NCI-H446 (cell line): ENCODE measurements at regions not wholly inside any gene's neighbourhood (a gene's known extent, or its start where the extent isn't known, plus 50 kb on each side); places are given as distances from the start of the nearest gene placed in this dataset.

ENCODE experiments used
- DNase-seq, 2 experiments: peaks; one replicate each; lab custom pipeline; 2025; lab: John Stamatoyannopoulos, UW

DNA sequence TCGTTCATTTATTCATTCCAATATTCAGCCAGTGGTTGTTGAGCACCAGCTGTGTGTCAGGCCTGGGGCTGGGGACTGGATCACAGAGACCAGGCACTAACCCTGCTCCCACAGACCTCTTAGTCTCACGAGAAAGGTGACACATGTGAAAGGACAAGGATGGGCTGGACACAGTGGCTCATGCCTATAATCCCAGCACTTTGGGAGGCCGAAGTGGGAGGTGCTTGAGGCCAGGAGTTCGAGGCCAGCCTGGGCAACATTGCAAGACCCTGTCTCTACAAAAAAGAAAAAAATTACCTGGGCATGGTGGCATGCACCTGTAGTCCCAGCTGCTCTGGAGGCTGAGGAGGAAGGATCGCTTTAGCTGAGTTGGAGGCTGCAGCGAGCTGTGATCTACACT is 105.9 kb upstream of the SDK1 start:
- DNase-seq = no peak

DNA sequence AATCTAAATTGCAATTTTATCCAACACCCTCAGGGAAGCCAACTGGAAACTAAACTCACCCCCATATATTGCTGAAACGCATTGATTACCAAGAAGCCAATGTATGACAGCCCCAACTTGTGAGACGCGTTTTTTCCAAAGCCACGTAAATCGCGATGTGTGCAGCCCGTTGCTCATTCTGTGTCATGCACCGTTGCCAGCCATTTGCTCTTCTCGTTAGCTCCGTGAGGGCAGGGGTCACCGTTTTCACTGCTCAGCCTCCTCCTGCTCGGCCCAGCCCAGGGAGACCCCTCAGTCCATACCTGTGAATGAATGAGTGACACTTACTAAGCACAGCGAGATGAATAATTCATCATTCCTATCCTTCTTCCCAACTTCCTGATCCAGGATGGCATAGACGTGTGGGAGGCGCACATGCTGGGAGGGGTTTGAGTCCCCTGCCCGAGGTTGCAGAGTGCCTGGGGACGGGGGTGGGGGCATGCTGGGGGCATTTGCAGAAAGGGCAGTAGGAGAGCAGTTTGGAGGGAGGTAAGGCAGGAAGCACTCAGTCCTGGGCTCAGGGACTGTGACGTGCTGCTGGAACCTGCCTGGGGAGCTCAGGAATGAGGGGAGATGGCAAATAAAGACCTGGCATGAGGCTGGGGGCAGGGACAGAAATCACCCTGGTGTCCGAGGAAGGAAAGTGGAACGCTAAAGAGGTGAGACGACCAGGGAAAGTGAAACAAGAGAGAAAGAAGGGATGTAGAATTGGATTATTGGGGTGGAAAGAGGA is 104.2 kb upstream of the SDK1 start:
- no peak for DNase-seq

DNA sequence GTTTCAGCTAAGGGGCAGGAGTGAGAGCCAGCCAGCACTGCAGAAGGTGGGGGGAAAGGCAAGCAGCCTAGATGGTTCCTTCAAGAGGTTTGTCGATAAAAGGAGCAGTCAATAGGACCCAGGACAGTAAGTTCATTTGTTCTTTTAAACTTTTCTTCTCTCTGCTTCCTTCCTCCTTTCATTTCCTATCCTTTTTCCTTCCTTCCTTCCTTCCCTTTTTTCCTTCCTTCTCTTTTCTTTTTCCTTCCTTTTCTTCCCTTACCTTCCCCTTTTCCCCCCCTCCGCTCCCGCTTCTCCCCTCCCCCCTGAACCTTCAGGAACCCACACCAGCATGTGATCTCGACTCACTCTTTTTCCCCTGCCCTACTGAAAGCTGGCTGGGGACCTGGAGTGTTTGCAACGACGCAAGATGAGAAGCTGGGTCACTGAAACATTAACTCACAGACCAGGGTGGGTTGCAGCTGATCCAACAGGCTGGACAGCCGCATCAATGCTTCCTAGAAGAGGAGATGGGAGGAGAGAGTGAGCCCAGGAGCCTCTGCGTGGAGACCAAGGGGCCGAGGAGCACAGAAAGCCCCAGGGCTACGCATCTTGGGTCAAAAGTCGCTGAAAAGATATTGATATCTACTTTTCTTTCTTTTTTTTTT is 103.4 kb upstream of the SDK1 start:
- DNase-seq = no peak

DNA sequence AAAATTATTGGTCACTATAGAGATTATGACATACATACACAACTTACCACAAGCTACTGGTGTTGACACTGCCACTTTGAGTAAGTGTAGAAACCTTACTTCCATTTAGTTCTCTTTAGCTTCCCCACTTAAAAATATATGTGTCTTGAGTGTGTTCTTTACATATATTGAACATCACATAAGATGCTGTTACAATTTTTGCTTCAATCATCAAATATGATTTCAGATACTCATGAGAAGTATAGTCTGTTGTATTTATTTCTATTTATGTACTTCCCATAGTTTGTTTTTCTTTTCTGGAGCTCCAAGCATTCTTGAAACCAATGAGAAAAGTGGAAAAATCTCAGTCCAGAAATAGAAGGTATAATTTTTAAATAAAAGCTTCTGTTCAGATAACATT is 102.7 kb upstream of the SDK1 start:
- DNase-seq = no peak

DNA sequence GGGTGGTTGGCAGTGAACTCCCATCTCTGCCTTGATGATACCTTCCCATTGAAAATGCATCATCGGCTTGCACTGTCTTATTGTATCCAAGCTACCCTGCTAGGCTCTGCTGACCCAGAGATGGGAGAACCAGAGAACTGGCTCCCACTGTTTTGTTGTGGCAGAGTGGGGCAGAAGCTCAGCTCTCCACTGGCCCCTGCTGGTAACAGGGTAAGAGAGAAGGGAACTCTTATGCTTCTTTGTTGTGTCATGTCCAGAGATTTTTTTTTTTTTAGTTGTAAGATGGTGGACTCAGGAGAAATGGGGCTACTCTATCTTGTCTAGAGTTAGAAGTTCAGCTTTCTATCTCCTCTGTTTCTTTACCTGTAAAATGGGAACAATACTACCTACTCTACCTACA is 100.5 kb upstream of the SDK1 start:
- DNase-seq = no peak

DNA sequence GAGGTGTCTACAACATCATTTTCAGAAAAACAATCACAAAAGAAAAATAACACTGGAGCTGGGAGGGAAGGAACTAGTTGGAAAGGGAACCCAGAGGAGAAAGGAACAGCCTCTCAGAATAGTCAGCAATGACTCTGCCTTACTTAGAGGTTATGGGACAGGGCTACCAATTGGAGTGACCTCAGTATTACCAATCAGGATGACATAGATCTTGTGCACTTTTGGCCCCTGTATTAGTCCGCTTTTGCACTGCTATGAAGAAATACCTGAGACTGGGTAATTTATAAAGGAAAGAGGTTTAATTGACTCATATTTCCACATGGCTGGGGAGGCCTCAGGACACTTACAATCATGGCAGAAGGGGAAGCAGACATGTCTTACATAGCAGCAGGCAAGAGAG is 99.7 kb upstream of the SDK1 start:
- DNase-seq = no peak

DNA sequence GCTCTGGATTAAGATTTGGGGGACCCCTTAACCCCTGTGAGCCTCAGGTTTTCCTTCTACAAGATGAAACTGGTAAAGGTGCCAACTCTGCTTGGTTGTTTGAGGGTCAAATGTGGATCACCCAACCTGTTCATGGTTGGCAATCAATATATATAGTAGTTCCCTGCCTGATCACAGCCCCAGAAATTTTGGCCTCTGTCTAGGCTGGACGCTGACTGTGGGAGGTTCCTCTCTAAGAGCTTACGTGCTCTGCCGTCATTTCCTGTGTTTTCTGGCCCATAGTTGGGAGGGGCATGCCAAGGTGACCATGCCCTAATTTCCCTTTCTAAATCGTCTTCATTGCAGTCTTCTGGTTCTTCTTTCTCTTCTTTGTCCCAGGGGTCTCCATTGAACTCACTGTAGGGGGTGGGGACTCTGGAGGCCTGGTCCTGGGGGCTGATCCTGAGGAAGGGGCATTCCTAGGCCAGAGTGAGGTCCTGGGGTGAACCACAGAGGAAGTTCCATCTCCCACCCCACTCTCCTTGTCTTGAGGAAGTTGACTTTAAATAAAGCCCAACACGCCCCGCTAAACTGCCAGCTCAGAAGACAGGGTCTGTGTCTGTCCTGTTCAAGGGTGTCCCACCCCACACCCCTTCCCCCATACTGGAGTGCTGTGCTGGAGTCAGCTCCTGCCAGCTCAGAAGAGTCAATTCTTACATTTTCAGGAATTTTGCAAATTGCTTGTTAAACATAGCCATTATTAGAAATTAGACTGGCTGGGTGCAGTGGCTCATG is 98.9 kb upstream of the SDK1 start:
- no peak for DNase-seq

DNA sequence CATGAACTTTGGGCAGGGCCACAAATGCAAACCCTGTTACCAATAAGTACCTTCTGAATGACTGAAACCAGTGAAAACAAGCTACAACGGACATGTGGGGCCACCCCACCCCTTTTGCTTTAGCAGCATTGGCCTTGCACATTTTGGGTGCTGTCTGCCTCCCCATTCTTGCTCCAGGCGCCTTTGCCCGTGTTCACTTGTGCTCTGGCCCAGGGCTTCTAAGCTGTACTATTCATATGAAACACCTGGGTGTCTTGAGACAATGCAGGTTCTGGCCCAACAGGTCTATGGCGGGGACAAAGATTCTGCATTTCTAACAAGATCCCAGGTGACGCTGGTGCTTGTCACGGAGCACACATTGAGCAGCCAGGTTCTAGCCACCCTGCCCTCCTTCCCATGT is 96.5 kb upstream of the SDK1 start:
- DNase-seq = no peak

DNA sequence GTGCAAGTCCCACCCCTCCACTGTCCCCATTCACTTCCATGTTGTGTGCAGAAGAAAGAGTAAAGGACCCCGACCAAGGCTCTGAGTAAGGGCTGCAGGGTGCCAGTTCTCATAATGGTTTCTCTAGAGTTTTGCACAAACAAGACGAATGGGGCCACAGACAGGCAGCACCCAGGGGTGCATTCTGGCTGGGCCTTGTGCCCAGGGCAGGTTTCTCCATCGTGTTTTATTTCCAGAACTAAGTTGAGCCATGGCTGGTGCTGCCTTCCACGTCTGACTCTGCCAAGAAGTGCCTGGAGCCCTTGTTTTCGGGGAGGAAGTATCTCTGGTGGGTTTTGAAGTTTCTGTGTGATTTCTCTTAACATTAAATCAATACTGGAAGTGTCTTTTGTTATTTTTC is 95.0 kb upstream of the SDK1 start:
- DNase-seq = no peak

DNA sequence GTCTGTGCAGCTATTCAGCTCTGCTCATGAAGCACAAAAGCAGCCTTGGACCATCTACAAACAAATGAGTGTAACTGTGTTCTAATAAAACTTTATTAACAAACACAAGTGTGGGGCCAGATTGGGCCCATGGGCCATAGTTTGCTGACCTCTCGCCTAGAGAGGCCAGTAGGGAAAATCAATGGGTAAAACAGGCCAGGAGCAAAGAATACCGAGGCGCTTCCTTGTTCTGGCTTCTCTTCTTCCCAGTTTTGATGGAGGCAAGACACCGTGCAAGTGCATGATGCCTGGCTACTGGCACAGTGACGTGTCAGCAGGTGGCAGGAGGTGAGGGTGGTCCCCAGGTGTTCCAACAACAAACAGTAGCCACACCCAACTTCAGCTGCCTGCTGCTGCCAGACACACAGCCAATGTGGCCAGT is 94.3 kb upstream of the SDK1 start:
- no peak for DNase-seq

DNA sequence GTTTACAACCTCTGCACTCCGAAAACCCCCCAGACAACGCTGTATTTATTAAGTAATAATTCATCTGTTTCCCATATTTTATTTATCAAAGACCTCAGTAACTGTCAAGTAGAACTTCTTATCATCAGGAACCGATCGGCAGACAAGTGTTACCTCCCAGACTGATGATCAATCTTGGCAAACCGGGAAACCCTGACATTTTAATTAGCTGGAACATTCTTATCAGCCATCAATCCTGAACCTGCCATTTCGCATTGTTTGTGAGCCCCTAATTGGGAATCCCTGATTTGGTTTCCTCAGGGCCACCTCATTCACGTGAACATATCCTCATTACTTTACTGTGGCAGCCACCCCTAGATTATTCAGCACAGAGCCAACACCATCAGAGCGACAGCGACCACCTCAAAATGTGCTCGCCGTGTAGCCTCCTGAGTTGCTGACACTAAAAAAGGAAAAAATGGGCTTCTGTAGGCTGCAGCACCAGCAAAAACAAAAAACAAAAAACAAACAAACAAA is 93.6 kb upstream of the SDK1 start:
- no peak for DNase-seq

DNA sequence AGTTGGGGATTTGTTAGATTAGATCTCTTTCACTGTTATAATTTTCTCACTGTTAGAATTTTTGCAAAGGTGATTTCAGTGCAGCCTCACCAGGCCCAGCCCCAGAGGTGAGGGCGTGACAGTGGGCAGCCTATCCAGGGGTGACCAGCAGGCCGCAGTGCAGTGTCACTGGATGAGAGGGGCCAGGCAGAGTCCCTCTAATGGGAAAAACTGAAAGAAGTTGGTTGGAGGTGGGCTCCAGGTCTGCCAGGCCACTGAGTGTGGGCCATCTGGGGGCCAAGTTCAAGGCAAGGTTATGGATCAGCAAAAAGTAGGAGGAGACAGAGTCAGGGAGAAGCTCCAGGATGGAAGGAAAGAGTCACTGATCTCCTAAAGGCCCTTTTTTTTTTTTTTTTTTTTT is 90.5 kb upstream of the SDK1 start:
- DNase-seq = no peak

DNA sequence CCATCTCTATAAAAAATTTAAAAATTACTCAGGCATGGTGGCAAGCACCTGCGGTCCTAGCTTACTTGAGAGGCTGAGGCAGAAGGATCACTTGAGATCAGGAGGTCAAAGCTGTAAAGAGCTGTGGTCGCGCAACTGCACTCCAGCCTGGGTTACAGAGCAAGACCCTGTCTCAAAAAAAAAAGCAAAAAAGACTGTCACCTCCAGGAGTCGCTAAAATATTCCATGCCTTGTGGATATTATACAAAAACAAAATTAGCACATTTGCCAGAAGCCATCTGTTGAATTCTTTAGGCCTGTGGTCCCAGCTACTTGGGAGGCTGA is 87.0 kb upstream of the SDK1 start:
- DNase-seq = no peak

DNA sequence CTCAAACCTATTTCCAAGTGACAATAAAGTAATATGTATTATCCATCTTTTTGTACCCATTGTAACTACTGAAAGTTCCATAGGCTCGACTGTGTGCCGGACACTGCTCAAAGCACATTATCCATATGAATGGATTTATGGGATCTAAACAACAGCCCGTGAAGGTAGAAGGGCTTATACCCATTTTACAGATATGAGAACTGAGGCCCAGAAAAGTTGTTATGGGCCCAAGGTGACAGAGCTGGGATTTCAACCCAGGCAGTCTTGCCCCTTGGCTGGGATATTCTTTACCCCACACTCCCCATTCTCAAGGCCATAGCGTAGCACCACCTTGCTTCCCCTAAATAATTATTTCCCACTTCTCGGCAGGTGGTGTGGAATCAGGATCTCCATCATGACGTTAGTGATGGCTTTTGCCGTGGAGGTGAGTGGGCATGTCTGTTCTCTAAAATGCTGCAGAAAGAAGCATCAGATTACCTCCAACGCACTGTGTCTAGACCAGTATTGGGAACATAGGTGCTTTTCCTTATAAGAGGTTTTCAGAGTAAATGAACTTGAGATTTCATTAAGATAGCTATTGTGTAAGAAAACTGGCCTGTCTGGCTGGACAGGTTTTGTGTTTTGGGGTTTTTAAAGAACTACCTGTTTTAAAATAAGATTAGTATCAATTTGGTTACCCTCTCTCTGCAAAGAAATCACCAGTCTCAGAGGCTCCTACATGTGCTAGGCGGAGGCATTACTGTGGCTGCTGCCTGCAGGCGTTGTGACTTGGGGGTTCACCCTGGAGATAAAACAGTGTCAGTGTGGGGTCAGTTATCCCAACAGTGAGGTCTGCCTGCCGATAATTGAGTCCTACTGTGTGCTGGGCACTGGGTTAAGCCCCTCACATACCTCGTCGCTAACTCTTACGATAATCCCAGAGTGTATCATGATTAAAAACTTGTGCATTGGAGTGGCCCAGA is 85.1 kb upstream of the SDK1 start:
- no peak for DNase-seq

DNA sequence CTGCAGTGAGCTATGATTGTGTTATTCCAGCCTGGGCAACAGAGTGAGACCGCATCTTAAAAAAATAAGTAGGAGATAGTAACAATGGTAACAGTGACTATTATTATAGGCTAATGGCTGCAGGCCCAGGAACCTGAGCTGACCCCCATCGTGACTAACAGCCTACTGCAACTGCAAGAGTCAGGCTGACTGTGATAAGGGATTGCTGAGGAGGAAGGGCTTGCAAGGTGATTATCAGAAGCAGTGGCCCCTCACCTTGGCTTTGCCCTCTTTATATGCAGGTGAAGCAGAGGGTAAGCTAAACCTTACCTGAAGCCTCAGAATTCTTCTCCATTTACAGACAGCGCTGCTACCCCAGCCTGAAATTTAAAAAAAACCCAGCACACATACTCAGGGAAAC is 83.9 kb upstream of the SDK1 start:
- DNase-seq = no peak

DNA sequence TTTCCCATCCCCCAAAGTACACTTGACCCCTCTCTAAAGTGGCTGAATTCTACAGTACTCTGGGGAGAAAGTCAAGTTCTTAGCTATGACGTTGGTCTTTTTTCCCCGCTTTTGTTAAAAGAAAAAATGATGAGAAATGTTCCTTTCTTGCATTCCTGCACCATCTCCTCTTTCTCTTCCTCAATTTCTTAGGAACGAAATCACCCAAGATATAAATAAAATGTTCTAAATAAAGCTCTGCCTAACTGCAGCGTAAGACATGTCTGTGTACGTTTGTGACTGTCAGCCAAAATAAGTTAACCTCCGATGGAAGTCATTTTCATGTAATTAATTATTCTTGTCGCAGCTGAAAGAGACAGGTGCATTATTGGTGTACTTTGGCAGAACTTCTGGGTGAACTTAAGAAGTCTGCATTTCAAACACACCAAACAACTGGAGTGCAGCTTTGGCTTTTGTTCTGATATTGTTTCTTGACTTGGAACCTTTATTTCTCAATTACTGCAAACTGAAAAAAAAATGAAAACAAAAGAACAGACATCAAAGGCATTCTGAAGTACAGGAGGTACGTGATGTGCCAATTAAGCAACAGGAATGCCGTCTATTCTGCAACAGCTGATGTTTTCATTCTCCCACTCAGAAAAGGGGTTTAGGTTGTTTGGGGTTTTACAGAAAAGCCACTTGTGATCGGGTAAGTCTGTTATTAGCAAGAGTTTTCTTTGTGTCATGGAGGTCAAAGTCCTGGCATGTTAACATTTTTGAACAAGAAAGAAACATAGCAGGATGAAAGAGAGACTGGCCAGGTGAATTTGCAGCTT is 82.4 kb upstream of the SDK1 start:
- no peak for DNase-seq

DNA sequence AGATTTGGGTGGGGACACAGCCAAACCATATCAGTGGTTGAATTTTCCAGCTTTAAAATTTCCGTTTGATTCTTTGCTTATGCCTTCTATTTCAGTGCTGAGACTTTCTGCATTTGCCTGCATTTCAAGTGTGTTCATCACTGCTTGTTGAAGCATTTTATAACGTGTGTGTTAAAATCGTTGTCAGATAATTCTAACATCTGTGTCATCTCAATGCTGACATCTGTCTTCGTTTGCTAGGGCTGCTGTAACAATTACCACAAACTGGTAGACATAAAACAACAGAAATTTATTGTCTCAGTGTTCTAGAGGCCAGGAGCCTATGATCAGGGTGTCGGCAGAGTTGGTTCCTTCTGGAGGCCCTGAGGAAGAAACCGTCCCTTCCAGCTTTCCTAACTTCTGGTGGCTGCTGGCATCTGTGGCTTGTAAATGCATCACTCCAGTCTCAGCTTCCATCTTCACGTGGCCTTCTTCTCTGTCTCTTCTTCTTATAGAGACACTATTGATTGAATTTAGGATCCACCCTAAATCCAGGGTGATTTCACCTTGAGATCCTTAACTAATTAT is 71.1 kb upstream of the SDK1 start:
- DNase-seq = no peak

DNA sequence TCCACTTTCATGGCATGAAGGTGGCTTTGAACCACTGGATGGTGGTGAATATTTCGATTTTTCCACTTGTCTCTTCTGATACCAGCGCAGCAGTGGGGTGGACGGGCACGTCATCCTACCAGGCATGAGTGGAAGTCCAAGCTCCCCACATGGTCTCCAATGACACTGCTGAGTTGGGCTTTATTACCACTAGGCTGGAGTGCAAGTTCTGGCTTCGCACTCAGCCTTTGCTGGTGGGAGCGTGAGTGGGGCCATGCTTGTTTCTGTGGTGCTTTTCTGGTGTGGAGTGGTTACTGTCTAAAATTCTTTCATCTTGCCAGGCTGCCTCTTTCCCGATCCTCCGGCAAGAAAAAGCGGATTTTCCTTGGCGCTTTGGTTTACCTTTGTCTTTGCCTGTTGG is 70.1 kb upstream of the SDK1 start:
- DNase-seq = no peak

DNA sequence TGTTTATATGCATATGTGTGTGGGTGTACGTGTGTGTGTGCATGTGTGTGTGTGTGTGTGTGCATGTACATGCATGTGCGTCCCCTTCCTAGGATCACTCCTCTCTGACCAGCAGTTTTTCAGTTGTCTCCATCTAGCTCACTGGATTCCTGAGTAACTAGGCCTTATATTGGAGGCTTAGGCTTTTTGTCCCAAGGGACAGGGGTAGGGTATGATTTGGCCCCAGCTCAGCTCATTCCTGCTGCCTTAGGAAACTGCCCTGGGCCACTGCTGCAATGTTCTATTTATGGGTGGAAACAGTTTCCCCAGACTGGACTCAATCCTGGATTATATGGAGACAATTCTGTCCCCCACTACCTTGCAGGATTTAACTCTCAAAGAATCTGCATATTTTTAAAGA is 68.8 kb upstream of the SDK1 start:
- DNase-seq = no peak

DNA sequence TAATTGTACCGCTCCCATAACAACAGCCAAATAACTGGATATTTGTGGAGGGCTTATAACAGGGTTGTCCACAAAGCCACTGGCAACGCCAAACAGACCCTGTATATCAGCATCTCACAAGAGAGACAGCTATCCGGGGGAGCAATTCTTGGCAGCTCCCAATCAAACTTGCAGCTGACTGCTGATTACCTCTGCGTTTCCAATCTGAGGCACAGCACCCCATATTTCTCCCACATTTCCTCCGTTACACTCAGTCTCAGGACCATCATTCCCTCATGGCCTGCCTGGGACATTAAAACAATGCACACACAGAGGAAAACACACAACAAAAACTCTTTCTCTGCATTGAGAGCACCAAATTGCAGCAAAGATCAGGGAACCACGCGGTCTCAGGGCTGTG is 67.8 kb upstream of the SDK1 start:
- no peak for DNase-seq

DNA sequence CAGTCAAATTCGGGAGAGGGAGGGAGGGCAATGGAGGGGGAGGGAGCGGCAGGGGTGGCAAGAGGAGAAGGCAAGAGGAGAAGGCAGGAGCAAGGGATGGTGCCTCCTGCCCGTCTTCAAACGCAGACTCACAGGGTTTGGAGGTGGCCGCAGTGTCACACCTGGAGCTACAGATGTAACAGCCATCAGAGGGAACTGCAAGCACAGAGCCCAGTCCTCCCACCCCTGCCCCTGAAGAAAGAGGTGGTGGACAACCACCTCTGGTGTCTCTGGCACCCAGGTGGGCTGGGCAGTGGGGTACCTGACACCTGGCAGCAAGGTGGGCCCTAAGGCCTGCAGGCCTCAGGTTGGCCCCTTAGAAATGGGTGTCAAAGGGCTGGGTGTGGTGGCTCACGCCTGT is 67.0 kb upstream of the SDK1 start:
- no peak for DNase-seq
